A673 (cell line): ENCODE measurements at regions not wholly inside any gene's neighbourhood (a gene's known extent, or its start where the extent isn't known, plus 50 kb on each side); places are given as distances from the start of the nearest gene placed in this dataset.

ENCODE experiments used
- BruUV-seq: library from RNA; stranded (reverse); fragments of 400-500 nt; replicated peaks from 2 replicates; lab custom pipeline; 2021; lab: Mats Ljungman, UMichigan
- CTCF ChIA-PET: fragments of 300-600 bp; sonication (Branson Sonifier 250); formaldehyde crosslinking; loops from one replicate; lab custom pipeline; 2022; ENCODE audit warnings: antibody characterized with exemption; lab: Charles Lee
- POLR2A ChIA-PET: fragments of 300-600 bp; sonication (Branson Sonifier 250); formaldehyde crosslinking; loops from one replicate; lab custom pipeline; 2022; ENCODE audit warnings: antibody characterized with exemption; ENCODE audit not compliant: low non-redundant PET; lab: Charles Lee
- DNase-seq: peaks from one replicate; pipeline ENCODE4 v3.0.0-alpha.2; 2015; ENCODE audit warnings: low spot score
- H3K27ac ChIP-seq: fragments of 200-600 bp; sonication (generic); 2 replicates; pipeline ENCODE4 v1.5.1; 2016; ENCODE audit warnings: mixed run types, low read depth, mild to moderate bottlenecking, mixed read lengths, antibody characterized with exemption, low read length; ENCODE audit not compliant: poor library complexity, severe bottlenecking
- H3K27me3 ChIP-seq: fragments of 200-600 bp; sonication (generic); replicated peaks from 2 replicates; pipeline ENCODE4 v1.6.1; 2017; ENCODE audit warnings: mixed run types, low read depth, mild to moderate bottlenecking, mixed read lengths, antibody characterized with exemption, low read length; ENCODE audit not compliant: insufficient read depth, poor library complexity
- H3K36me3 ChIP-seq: fragments of 200-600 bp; sonication (generic); 2 replicates; pipeline ENCODE4 v1.6.1; 2016; ENCODE audit warnings: mixed run types, mild to moderate bottlenecking, mixed read lengths, antibody characterized with exemption, low read length; ENCODE audit not compliant: insufficient read depth, poor library complexity, severe bottlenecking
- H3K4me1 ChIP-seq: fragments of 200-600 bp; sonication (generic); 2 replicates; pipeline ENCODE4 v1.6.1; 2017; ENCODE audit warnings: mixed run types, mild to moderate bottlenecking, mixed read lengths, antibody characterized with exemption, low read length; ENCODE audit not compliant: insufficient read depth, poor library complexity, severe bottlenecking
- H3K4me3 ChIP-seq: fragments of 200-600 bp; sonication (generic); 2 replicates; pipeline ENCODE4 v1.5.1; 2016; ENCODE audit warnings: low read depth, mixed run types, mild to moderate bottlenecking, mixed read lengths, low read length; ENCODE audit not compliant: poor library complexity, severe bottlenecking
- H3K9me3 ChIP-seq: fragments of 200-600 bp; sonication (generic); 2 replicates; pipeline ENCODE4 v1.6.1; 2016; ENCODE audit warnings: mixed run types, low read depth, mild to moderate bottlenecking, mixed read lengths, antibody characterized with exemption, low read length; ENCODE audit not compliant: poor library complexity, severe bottlenecking
- EZH2 ChIP-seq: fragments of 200-600 bp; sonication (generic); IDR thresholded peaks from 2 replicates; pipeline ENCODE4 v1.6.1; 2017; ENCODE audit warnings: borderline replicate concordance, low read depth, mild to moderate bottlenecking, mixed read lengths, antibody characterized with exemption, low read length; ENCODE audit not compliant: poor library complexity, severe bottlenecking
- intact Hi-C: fragments of 100-400 bp; cut with micrococcal nuclease; formaldehyde crosslinking; loops from one replicate; pipeline ENCODE4 v1.10.0; 2022; ENCODE audit not compliant: unreplicated experiment
- TF ChIP-seq, protein P1 (sequence below): fragments of 300-800, 200-600 bp; sonication (generic); conservative IDR thresholded peaks from 2 replicates; pipeline ENCODE4 v1.5.1; 2017; ENCODE audit warnings: low read depth, mild to moderate bottlenecking, antibody characterized with exemption, low read length, moderate library complexity, mixed read lengths

DNA sequence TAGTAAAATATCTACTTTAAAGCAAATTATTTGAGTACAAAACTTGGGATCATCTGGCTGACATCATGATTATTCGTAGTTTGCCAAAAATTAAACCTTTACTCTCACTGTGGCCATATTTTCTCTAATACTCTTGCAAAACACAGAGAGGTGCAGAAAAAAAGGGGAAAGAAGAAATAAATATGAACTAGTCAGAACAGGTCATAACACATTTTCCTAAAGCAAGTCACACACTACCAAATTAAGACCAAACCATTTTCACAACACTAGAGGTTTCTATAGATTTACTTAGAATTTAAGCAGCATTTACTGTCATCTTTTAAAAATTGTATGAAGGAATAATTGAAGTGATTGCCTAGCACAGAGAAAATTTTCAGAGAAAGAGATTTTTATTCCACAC is 726.1 kb downstream of the SORCS1 start:
- BruUV-seq: no TSS peak
- ChIA-PET CTCF (no interaction called here), POLR2A (no interaction called here)
- DNase-seq: no peak
- Histone ChIP-seq H3K9me3 (no peaks in the 10 kb centered on the region), H3K27ac (no peak overlapping the region), H3K4me1 (peaks cover 4% of the 10 kb centered on the region), H3K4me3 (no peak overlapping the region), H3K36me3 (no peaks in the 10 kb centered on the region), H3K27me3 (no peaks in the 10 kb centered on the region)
- intact Hi-C loops: no loop called here
- TF ChIP-seq, protein P1, sequence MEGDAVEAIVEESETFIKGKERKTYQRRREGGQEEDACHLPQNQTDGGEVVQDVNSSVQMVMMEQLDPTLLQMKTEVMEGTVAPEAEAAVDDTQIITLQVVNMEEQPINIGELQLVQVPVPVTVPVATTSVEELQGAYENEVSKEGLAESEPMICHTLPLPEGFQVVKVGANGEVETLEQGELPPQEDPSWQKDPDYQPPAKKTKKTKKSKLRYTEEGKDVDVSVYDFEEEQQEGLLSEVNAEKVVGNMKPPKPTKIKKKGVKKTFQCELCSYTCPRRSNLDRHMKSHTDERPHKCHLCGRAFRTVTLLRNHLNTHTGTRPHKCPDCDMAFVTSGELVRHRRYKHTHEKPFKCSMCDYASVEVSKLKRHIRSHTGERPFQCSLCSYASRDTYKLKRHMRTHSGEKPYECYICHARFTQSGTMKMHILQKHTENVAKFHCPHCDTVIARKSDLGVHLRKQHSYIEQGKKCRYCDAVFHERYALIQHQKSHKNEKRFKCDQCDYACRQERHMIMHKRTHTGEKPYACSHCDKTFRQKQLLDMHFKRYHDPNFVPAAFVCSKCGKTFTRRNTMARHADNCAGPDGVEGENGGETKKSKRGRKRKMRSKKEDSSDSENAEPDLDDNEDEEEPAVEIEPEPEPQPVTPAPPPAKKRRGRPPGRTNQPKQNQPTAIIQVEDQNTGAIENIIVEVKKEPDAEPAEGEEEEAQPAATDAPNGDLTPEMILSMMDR: no peak
- TF ChIP-seq EZH2: no peak

DNA sequence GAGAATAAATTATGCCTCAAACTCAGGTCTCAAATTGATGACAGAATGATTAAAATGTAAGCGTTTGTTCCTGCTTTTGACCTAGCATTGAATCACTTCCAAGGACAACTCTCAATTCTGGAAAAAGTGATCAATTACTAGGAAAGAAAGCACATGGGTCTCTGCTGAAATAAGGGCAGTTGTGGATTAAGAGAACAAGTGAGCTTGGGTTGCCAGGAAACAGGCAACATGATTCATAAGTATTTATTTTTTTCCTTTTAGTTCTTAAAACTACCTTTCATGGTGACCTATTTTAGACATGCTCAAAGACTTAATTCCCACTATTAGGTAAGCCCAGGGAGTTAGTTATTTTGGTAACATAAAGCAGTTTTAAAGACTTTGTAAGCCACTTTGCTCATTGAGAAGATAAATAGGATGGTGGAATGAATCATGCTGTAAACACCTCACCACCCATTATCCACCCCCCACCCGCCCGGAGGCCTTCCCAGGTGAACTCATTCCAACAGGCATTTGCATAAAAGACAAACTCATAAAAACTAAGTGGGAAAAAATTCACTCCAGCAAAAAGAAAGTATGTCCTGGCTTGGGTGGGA is 728.3 kb downstream of the SORCS1 start:
- CTCF ChIA-PET: no interaction called here
- H3K27ac ChIP-seq: no peak overlapping the region
- TF ChIP-seq EZH2: no peak
- TF ChIP-seq, protein P1: no peak
- BruUV-seq: no TSS peak
- no peaks in the 10 kb centered on the region for H3K9me3 ChIP-seq
- DNase-seq: no peak
- intact Hi-C loops: no loop called here
- H3K4me3 ChIP-seq: no peak overlapping the region
- H3K27me3 ChIP-seq: no peaks in the 10 kb centered on the region
- H3K4me1 ChIP-seq: no peaks in the 10 kb centered on the region
- POLR2A ChIA-PET: no interaction called here
- H3K36me3 ChIP-seq: no peaks in the 10 kb centered on the region

DNA sequence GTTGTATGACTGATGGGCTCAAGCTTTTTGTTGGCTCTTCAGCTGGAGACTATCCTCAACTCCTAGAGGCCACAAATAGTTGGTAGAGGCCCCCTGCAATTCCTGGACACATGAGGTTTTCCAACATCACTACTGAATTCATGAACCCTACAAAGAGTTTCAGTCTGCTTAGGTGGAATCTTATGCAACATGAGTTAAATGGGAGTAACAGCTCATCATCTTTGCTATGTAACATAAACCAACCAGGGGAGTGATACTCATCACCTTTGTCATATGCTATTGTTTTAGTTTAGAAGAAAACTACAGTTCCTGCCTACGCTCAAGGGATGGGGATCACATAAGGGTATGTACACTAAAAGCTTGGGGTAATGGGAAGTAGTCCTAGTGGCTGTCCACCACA is 729.4 kb downstream of the SORCS1 start:
- no peaks in the 10 kb centered on the region for H3K36me3 ChIP-seq
- no peak overlapping the region for H3K27ac ChIP-seq
- no peaks in the 10 kb centered on the region for H3K27me3 ChIP-seq
- intact Hi-C loops: no loop called here
- no peaks in the 10 kb centered on the region for H3K4me1 ChIP-seq
- no peak overlapping the region for H3K4me3 ChIP-seq
- ChIA-PET CTCF (no interaction called here), POLR2A (no interaction called here)
- no peak for TF ChIP-seq EZH2
- TF ChIP-seq, protein P1: no peak
- no TSS peak for BruUV-seq
- no peak for DNase-seq
- no peaks in the 10 kb centered on the region for H3K9me3 ChIP-seq
